K562 (cell line): ENCODE measurements at regions not wholly inside any gene's neighbourhood (a gene's known extent, or its start where the extent isn't known, plus 50 kb on each side); places are given as distances from the start of the nearest gene placed in this dataset.
"Not testable (repeated sequence)": the region's sequence is repeated elsewhere in the genome, so short reads cannot be mapped to it uniquely, and the experiment has no call there.

Source experiments
- ATAC-seq: fragments of 200-7000 bp; cut with Tn5 transposase; 3 replicates; pipeline ENCODE4 v1.9.1; 2020; ENCODE audit warnings: moderate library complexity
- BruUV-seq: library from RNA; stranded (reverse); fragments of 400-500 nt; replicated peaks from 2 replicates; lab custom pipeline; 2021; lab: Mats Ljungman, UMichigan
- CTCF ChIA-PET: fragments of 300-600 bp; formaldehyde crosslinking; extraction: SDS; loops from one replicate; lab custom pipeline; 2021; ENCODE audit warnings: low intra/inter-chr PET ratio; lab: Yijun Ruan, JAX
- POLR2A ChIA-PET: fragments of 300-600, 350-650 bp; sonication (Branson Sonifier 250); formaldehyde crosslinking; extraction: SDS; loops from one replicate; lab custom pipeline; 2021; ENCODE audit warnings: antibody characterized with exemption, inconsistent platforms; lab: Yijun Ruan, JAX
- DNase-seq, 4 experiments: peaks; one replicate each; pipeline versions ENCODE4 v3.0.0 to v3.0.0-alpha.2; 2011 to 2018; ENCODE audit warnings: low spot score in 3 of 4, mixed read lengths in 3 of 4; ENCODE audit errors: extremely low read depth in 1 of 4
- FAIRE-seq: peaks from 2 replicates; lab custom pipeline; 2011; peaks lifted over from hg19 to GRCh38; lab: Jason Lieb, UNC
- H2AFZ ChIP-seq: 2 replicates; pipeline ENCODE4 v1.6.0; 2011; ENCODE audit warnings: low read depth, low read length, control low read depth, inconsistent platforms
- H3K27ac ChIP-seq: fragments of 200-600 bp; 3 replicates; pipeline ENCODE4 v1.8.0; 2011; ENCODE audit warnings: low read depth, mild to moderate bottlenecking, control low read depth, inconsistent platforms, low read length, moderate library complexity, mixed read lengths; ENCODE audit errors: extremely low read depth
- H3K27me3 ChIP-seq, 2 experiments: fragments of 300-600 bp in 1 of 2; 2 replicates in 1 of 2; 3 replicates in 1 of 2; pipeline versions ENCODE4 v1.6.0 to v1.8.0; 2011; ENCODE audit warnings: inconsistent platforms in 2 of 2, low read length in 2 of 2, mild to moderate bottlenecking in 1 of 2, mixed read lengths in 1 of 2, moderate library complexity in 1 of 2; ENCODE audit not compliant: control insufficient read depth in 2 of 2, insufficient read depth in 2 of 2
- H3K36me3 ChIP-seq: fragments of 300-600 bp; 3 replicates; pipeline ENCODE4 v1.8.0; 2011; ENCODE audit warnings: mild to moderate bottlenecking, low read length, inconsistent platforms; ENCODE audit not compliant: control insufficient read depth, insufficient read depth
- H3K4me1 ChIP-seq, 2 experiments: fragments of 200-600 bp in 1 of 2; replicated peaks in 1 of 2; 2 replicates in 1 of 2; 3 replicates in 1 of 2; pipeline versions ENCODE4 v1.5.1 to v1.8.0; 2011; ENCODE audit warnings: inconsistent platforms in 2 of 2, low read length in 2 of 2, mild to moderate bottlenecking in 1 of 2, mixed read lengths in 1 of 2, moderate library complexity in 1 of 2; ENCODE audit not compliant: control insufficient read depth in 2 of 2, insufficient read depth in 2 of 2
- H3K4me2 ChIP-seq: 2 replicates; pipeline ENCODE4 v1.6.1; 2011; ENCODE audit warnings: low read length, control low read depth, inconsistent platforms, mixed read lengths; ENCODE audit not compliant: insufficient read depth
- H3K4me3 ChIP-seq: fragments of 200-600 bp; sonication (generic), shearing (Covaris generic); 2 replicates; pipeline ENCODE4 v1.5.1; 2016; ENCODE audit warnings: control low read depth, inconsistent platforms
- H3K79me2 ChIP-seq: fragments of 200-600 bp; 3 replicates; pipeline ENCODE4 v1.8.0; 2011; ENCODE audit warnings: low read length, inconsistent platforms; ENCODE audit not compliant: control insufficient read depth, insufficient read depth
- H3K9ac ChIP-seq, 2 experiments: 2 replicates each; pipeline versions ENCODE4 v1.6.0 to v1.6.1; 2011; ENCODE audit warnings: low read depth in 2 of 2, low read length in 2 of 2, control low read depth in 1 of 2, inconsistent platforms in 1 of 2, mild to moderate bottlenecking in 1 of 2, mixed read lengths in 1 of 2; ENCODE audit not compliant: insufficient read depth in 1 of 2
- H3K9me1 ChIP-seq: one replicate; pipeline ENCODE4 v1.6.0; 2011; ENCODE audit warnings: inconsistent platforms, mild to moderate bottlenecking, low read length, moderate library complexity; ENCODE audit not compliant: control insufficient read depth, insufficient read depth
- H3K9me3 ChIP-seq: replicated peaks from 2 replicates; pipeline ENCODE4 v1.5.1; 2011; ENCODE audit warnings: low read depth, low read length, inconsistent platforms; ENCODE audit not compliant: control insufficient read depth, insufficient read depth
- H4K20me1 ChIP-seq: replicated peaks from 2 replicates; pipeline ENCODE4 v1.6.1; 2011; ENCODE audit warnings: low read length, inconsistent platforms, mixed read lengths; ENCODE audit not compliant: control insufficient read depth, insufficient read depth
- ZBTB1 ChIP-seq: sonication (generic); formaldehyde crosslinking; IDR thresholded peaks from 2 replicates; pipeline ENCODE4 v1.8.1; 2023; ENCODE audit warnings: missing genetic modification reagents, low read depth, mild to moderate bottlenecking, borderline replicate concordance
- WGBS: fragments of 100-300 bp; shearing (Covaris generic); methylation state at CpG from one replicate; pipeline ENCODE4 v1.1.6; 2016; ENCODE audit warnings: low coverage, mixed read lengths; ENCODE audit not compliant: insufficient coverage; ENCODE audit errors: missing lambda C conversion rate; 5-methylcytosine and 5-hydroxymethylcytosine counted together
- in situ Hi-C: fragments of 300-500 bp; cut with MboI; formaldehyde crosslinking; loops from 4 replicates; pipeline ENCODE4 v1.15.0; 2018; ENCODE audit warnings: inconsistent platforms, mixed read lengths
- intact Hi-C: fragments of 100-400 bp; cut with micrococcal nuclease; formaldehyde crosslinking; loops from 2 replicates; pipeline ENCODE4 v1.14.2; 2022

GRCh38 chr20:48024539-48024938 lies 239.3 kb upstream of the SULF2 start:
- no peaks in the 10 kb centered on the region for H3K4me1 ChIP-seq
- no peaks in the 10 kb centered on the region for H3K9me1 ChIP-seq
- BruUV-seq: no TSS peak
- no peak for FAIRE-seq
- DNase-seq: no peak
- POLR2A ChIA-PET: no interaction called here
- intact Hi-C loops (no loop called here), in situ Hi-C loops (no loop called here)
- no peak overlapping the region for H3K4me2 ChIP-seq
- no peaks in the 10 kb centered on the region for H3K36me3 ChIP-seq
- no peak overlapping the region for H3K27ac ChIP-seq
- no peaks in the 10 kb centered on the region for H3K79me2 ChIP-seq
- TF ChIP-seq ZBTB1 (CRISPR knock-in tag): no peak
- H3K9ac ChIP-seq: no peak overlapping the region
- CTCF ChIA-PET: no interaction called here
- H3K4me3 ChIP-seq: no peak overlapping the region
- WGBS: 3% methylated on average over 3 of the region's 3 CpGs
- no peaks in the 10 kb centered on the region for H4K20me1 ChIP-seq
- peaks cover 0 to 11% of the 10 kb centered on the region in 2 experiments; a peak in 3 of 5 replicates for H3K27me3 ChIP-seq
- no peak for ATAC-seq
- H2AFZ ChIP-seq: no peak overlapping the region
- no peaks in the 10 kb centered on the region for H3K9me3 ChIP-seq

DNA sequence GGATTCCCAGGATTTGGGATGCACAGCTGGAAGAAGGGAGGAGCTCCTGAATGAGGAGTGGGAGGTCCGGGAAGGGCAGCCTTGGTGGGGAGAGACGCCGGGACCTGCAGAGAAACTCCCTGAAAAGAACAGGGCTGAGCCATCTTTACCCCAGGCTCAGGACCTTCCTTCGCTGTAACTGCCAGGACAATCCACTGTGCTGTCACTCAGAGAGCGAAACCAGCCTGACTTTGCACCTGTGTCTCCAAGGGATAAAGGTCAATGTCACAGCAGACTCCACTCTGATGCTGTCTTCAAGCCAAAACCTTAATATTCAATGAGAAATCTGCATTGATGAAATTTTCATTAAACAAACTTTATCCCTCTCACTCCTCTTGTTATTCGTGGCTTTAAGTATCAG lies 235.4 kb upstream of the SULF2 start:
- H3K4me3 ChIP-seq, H3K27me3 ChIP-seq, H2AFZ ChIP-seq, intact Hi-C loops, BruUV-seq, H4K20me1 ChIP-seq, H3K27ac ChIP-seq, FAIRE-seq, H3K9me1 ChIP-seq, ATAC-seq, H3K9me3 ChIP-seq, H3K79me2 ChIP-seq, POLR2A ChIA-PET, CTCF ChIA-PET, H3K36me3 ChIP-seq, H3K4me1 ChIP-seq, H3K4me2 ChIP-seq, H3K9ac ChIP-seq, DNase-seq, in situ Hi-C loops: not testable (repeated sequence)
- WGBS: 0% methylated on average over 6 of the region's 6 CpGs
